A673 (cell line): ENCODE measurements at regions not wholly inside any gene's neighbourhood (a gene's known extent, or its start where the extent isn't known, plus 50 kb on each side); places are given as distances from the start of the nearest gene placed in this dataset.
A peak's percentile ranks its signal among the peaks of the same experiment; 100 is the strongest.

ENCODE experiments used
- BruUV-seq: library from RNA; stranded (reverse); fragments of 400-500 nt; replicated peaks from 2 replicates; lab custom pipeline; 2021; lab: Mats Ljungman, UMichigan
- CTCF ChIA-PET: fragments of 300-600 bp; sonication (Branson Sonifier 250); formaldehyde crosslinking; loops from one replicate; lab custom pipeline; 2022; ENCODE audit warnings: antibody characterized with exemption; lab: Charles Lee
- POLR2A ChIA-PET: fragments of 300-600 bp; sonication (Branson Sonifier 250); formaldehyde crosslinking; loops from one replicate; lab custom pipeline; 2022; ENCODE audit warnings: antibody characterized with exemption; ENCODE audit not compliant: low non-redundant PET; lab: Charles Lee
- DNase-seq: peaks from one replicate; pipeline ENCODE4 v3.0.0-alpha.2; 2015; ENCODE audit warnings: low spot score
- H3K27ac ChIP-seq: fragments of 200-600 bp; sonication (generic); 2 replicates; pipeline ENCODE4 v1.5.1; 2016; ENCODE audit warnings: mixed run types, low read depth, mild to moderate bottlenecking, mixed read lengths, antibody characterized with exemption, low read length; ENCODE audit not compliant: poor library complexity, severe bottlenecking
- H3K27me3 ChIP-seq: fragments of 200-600 bp; sonication (generic); replicated peaks from 2 replicates; pipeline ENCODE4 v1.6.1; 2017; ENCODE audit warnings: mixed run types, low read depth, mild to moderate bottlenecking, mixed read lengths, antibody characterized with exemption, low read length; ENCODE audit not compliant: insufficient read depth, poor library complexity
- H3K36me3 ChIP-seq: fragments of 200-600 bp; sonication (generic); 2 replicates; pipeline ENCODE4 v1.6.1; 2016; ENCODE audit warnings: mixed run types, mild to moderate bottlenecking, mixed read lengths, antibody characterized with exemption, low read length; ENCODE audit not compliant: insufficient read depth, poor library complexity, severe bottlenecking
- H3K4me1 ChIP-seq: fragments of 200-600 bp; sonication (generic); 2 replicates; pipeline ENCODE4 v1.6.1; 2017; ENCODE audit warnings: mixed run types, mild to moderate bottlenecking, mixed read lengths, antibody characterized with exemption, low read length; ENCODE audit not compliant: insufficient read depth, poor library complexity, severe bottlenecking
- H3K4me3 ChIP-seq: fragments of 200-600 bp; sonication (generic); 2 replicates; pipeline ENCODE4 v1.5.1; 2016; ENCODE audit warnings: low read depth, mixed run types, mild to moderate bottlenecking, mixed read lengths, low read length; ENCODE audit not compliant: poor library complexity, severe bottlenecking
- H3K9me3 ChIP-seq: fragments of 200-600 bp; sonication (generic); 2 replicates; pipeline ENCODE4 v1.6.1; 2016; ENCODE audit warnings: mixed run types, low read depth, mild to moderate bottlenecking, mixed read lengths, antibody characterized with exemption, low read length; ENCODE audit not compliant: poor library complexity, severe bottlenecking
- EZH2 ChIP-seq: fragments of 200-600 bp; sonication (generic); IDR thresholded peaks from 2 replicates; pipeline ENCODE4 v1.6.1; 2017; ENCODE audit warnings: borderline replicate concordance, low read depth, mild to moderate bottlenecking, mixed read lengths, antibody characterized with exemption, low read length; ENCODE audit not compliant: poor library complexity, severe bottlenecking
- intact Hi-C: fragments of 100-400 bp; cut with micrococcal nuclease; formaldehyde crosslinking; loops from one replicate; pipeline ENCODE4 v1.10.0; 2022; ENCODE audit not compliant: unreplicated experiment
- TF ChIP-seq, protein P1 (sequence below): fragments of 300-800, 200-600 bp; sonication (generic); conservative IDR thresholded peaks from 2 replicates; pipeline ENCODE4 v1.5.1; 2017; ENCODE audit warnings: low read depth, mild to moderate bottlenecking, antibody characterized with exemption, low read length, moderate library complexity, mixed read lengths

DNA sequence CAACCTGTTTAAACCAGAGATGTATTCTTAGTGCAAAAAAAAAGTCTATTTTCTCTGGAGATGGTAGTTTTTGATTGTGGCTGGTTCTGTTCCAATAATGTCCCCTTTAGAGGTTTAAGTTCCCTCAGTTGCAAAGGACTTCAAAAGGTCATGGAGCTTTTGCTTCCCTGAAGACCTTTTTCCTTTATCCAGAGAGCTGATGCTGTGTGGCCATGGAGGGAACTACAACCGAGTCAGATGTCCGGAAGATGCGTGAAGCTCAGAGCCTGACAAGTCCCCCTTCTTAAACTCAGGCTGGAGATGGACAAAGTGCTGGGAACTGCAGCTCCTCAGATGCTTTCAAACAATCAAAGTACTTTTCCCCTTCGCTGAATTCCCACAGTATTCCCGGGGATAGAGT, 176.1 kb downstream of the TMEM18 start:
- CTCF ChIA-PET = no interaction called here
- intact Hi-C loops = no loop called here
- BruUV-seq = no TSS peak
- POLR2A ChIA-PET = no interaction called here
- Histone ChIP-seq H3K4me1 (no peaks in the 10 kb centered on the region), H3K9me3 (no peaks in the 10 kb centered on the region), H3K4me3 (no peak overlapping the region), H3K27me3 (no peaks in the 10 kb centered on the region), H3K27ac (no peak overlapping the region), H3K36me3 (no peaks in the 10 kb centered on the region)
- DNase-seq = peak; percentile 4
- TF ChIP-seq EZH2 = no peak
- TF ChIP-seq, protein P1, sequence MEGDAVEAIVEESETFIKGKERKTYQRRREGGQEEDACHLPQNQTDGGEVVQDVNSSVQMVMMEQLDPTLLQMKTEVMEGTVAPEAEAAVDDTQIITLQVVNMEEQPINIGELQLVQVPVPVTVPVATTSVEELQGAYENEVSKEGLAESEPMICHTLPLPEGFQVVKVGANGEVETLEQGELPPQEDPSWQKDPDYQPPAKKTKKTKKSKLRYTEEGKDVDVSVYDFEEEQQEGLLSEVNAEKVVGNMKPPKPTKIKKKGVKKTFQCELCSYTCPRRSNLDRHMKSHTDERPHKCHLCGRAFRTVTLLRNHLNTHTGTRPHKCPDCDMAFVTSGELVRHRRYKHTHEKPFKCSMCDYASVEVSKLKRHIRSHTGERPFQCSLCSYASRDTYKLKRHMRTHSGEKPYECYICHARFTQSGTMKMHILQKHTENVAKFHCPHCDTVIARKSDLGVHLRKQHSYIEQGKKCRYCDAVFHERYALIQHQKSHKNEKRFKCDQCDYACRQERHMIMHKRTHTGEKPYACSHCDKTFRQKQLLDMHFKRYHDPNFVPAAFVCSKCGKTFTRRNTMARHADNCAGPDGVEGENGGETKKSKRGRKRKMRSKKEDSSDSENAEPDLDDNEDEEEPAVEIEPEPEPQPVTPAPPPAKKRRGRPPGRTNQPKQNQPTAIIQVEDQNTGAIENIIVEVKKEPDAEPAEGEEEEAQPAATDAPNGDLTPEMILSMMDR = 0 out of 2 replicates have a peak, but pooled peaks have one; percentile 28

DNA sequence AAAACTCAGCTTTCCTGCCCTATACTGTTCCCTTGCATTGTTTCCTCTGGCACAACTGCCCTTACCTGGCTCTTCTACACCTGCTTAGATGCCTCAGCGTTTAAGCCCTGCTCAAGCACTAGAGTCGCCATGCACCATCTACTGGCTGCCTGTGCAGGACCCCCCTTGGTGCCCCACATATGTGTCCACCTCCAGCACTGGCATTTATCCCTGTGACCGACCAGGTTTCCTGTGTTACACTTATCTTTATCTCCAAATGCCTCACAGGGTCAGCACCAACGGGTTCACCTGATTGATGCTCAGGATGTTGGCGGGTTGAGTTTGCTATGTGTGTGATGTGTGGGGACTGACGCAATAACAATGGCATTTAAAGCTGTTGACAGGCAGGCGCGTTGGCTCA, 177.5 kb downstream of the TMEM18 start:
- ChIA-PET CTCF (no interaction called here), POLR2A (no interaction called here)
- Histone ChIP-seq H3K27me3 (no peaks in the 10 kb centered on the region), H3K36me3 (no peaks in the 10 kb centered on the region), H3K27ac (no peak overlapping the region), H3K4me3 (no peak overlapping the region), H3K9me3 (no peaks in the 10 kb centered on the region), H3K4me1 (no peaks in the 10 kb centered on the region)
- intact Hi-C loops = no loop called here
- DNase-seq = no peak
- BruUV-seq = no TSS peak
- TF ChIP-seq EZH2 = no peak
- TF ChIP-seq, protein P1 = no peak

DNA sequence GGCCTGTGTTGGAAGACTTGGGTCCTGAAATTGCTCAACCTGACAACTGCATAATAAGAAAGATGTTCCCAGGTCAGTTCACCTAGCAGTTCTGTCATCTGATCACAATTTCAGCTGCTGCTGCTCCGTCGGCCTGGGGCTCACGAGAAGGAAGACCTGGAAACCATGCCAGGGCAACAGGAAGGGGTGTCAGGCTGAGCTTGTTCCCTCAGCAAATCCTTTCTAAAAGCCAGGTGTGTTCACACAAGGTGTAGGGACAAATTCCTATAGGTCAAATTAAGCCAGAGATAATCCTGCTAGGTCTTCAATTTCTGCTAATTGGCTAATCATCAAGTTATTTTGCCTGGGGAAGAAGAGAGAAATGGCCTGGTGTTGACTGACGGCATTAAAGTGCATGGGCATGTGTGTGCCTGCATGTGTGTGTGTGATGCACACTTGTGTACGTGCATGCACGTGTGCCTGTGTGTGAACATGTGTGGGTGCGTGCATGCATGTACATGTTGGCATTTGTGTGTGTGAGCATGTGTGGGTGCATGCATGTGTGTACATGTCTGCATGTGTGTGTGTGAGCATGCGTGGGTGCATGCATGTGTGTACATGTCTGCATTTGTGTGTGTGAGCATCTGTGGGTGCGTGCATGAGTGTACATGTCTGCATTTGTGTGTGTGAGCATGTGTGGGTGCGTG, 178.6 kb downstream of the TMEM18 start:
- H3K4me1 ChIP-seq = no peaks in the 10 kb centered on the region
- no peak overlapping the region for H3K4me3 ChIP-seq
- no peaks in the 10 kb centered on the region for H3K36me3 ChIP-seq
- H3K9me3 ChIP-seq = no peaks in the 10 kb centered on the region
- ChIA-PET CTCF (no interaction called here), POLR2A (no interaction called here)
- DNase-seq = no peak
- no peaks in the 10 kb centered on the region for H3K27me3 ChIP-seq
- no peak overlapping the region for H3K27ac ChIP-seq
- TF ChIP-seq EZH2 = no peak
- TF ChIP-seq, protein P1 = no peak
- intact Hi-C loops = no loop called here
- no TSS peak for BruUV-seq
